H1 (cell line): ENCODE measurements at regions not wholly inside any gene's neighbourhood (a gene's known extent, or its start where the extent isn't known, plus 50 kb on each side); places are given as distances from the start of the nearest gene placed in this dataset.

ENCODE experiments used
- CTCF ChIA-PET: fragments of 300-600 bp; sonication (Branson Sonifier 250); formaldehyde crosslinking; loops from one replicate; lab custom pipeline; 2021; ENCODE audit not compliant: partially characterized antibody; lab: Charles Lee
- POLR2A ChIA-PET: fragments of 300-600 bp; sonication (Branson Sonifier 250); formaldehyde crosslinking; loops from one replicate; lab custom pipeline; 2021; ENCODE audit warnings: inconsistent platforms; ENCODE audit not compliant: partially characterized antibody; lab: Charles Lee
- DNase-seq, 2 experiments: peaks; one replicate each; pipeline versions ENCODE4 v3.0.0 to v3.0.0-alpha.2; 2010 to 2022; ENCODE audit warnings: low spot score in 2 of 2, low read depth in 1 of 2, mixed read lengths in 1 of 2
- FAIRE-seq: peaks from 2 replicates; lab custom pipeline; 2011; peaks lifted over from hg19 to GRCh38; lab: Jason Lieb, UNC
- H2AFZ ChIP-seq: 2 replicates; pipeline ENCODE4 v1.8.1; 2012; ENCODE audit warnings: low read length, inconsistent platforms
- H2AK5ac ChIP-seq: 2 replicates; pipeline ENCODE4 v1.6.1; 2013; ENCODE audit warnings: low read depth, low read length
- H2BK120ac ChIP-seq: replicated peaks from 2 replicates; pipeline ENCODE3; 2013; ENCODE audit warnings: low read depth, low read length, inconsistent platforms
- H2BK12ac ChIP-seq: 2 replicates; pipeline ENCODE4 v1.6.1; 2013; ENCODE audit warnings: low read depth, low read length
- H2BK15ac ChIP-seq: 2 replicates; pipeline ENCODE4 v1.6.1; 2013; ENCODE audit warnings: low read length
- H2BK20ac ChIP-seq: 2 replicates; pipeline ENCODE4 v1.6.1; 2013; ENCODE audit warnings: low read length
- H2BK5ac ChIP-seq: 2 replicates; pipeline ENCODE4 v1.6.1; 2013; ENCODE audit warnings: low read depth, low read length
- H3K14ac ChIP-seq: 2 replicates; pipeline ENCODE4 v1.6.1; 2013; ENCODE audit warnings: inconsistent platforms; ENCODE audit not compliant: insufficient read length
- H3K18ac ChIP-seq: 2 replicates; pipeline ENCODE4 v1.6.1; 2013; ENCODE audit warnings: low read length; ENCODE audit errors: extremely low read depth
- H3K23ac ChIP-seq: 2 replicates; pipeline ENCODE4 v1.6.1; 2013; ENCODE audit warnings: inconsistent platforms; ENCODE audit not compliant: insufficient read length
- H3K23me2 ChIP-seq: 2 replicates; pipeline ENCODE4 v1.6.1; 2013; ENCODE audit warnings: low read depth, low read length
- H3K27ac ChIP-seq: 2 replicates; pipeline ENCODE4 v1.6.1; 2011; ENCODE audit warnings: low read depth, low read length, inconsistent platforms
- H3K27me3 ChIP-seq, 4 experiments: replicated peaks in 1 of 4; 1 replicate in 1 of 4; 2 replicates in 3 of 4; pipeline versions ENCODE4 v1.6.1 to v1.8.1; 2011 to 2013; ENCODE audit warnings: low read length in 3 of 4, mild to moderate bottlenecking in 3 of 4, inconsistent platforms in 2 of 4, mixed read lengths in 2 of 4, moderate library complexity in 1 of 4; ENCODE audit not compliant: control insufficient read depth in 3 of 4, insufficient read depth in 3 of 4; ENCODE audit errors: extremely low read depth in 1 of 4
- H3K36me3 ChIP-seq, 4 experiments: 2 replicates each; pipeline versions ENCODE4 v1.6.1 to v1.8.1; 2011 to 2013; ENCODE audit warnings: mild to moderate bottlenecking in 4 of 4, low read length in 3 of 4, moderate library complexity in 2 of 4, control low read depth in 1 of 4, inconsistent platforms in 1 of 4; ENCODE audit not compliant: insufficient read depth in 4 of 4, control insufficient read depth in 2 of 4
- H3K4ac ChIP-seq: replicated peaks from 2 replicates; pipeline ENCODE3; 2013; ENCODE audit warnings: low read length, low read depth, mixed read lengths, inconsistent platforms; ENCODE audit not compliant: insufficient read length
- H3K4me1 ChIP-seq, 4 experiments: replicated peaks in 1 of 4; 1 replicate in 1 of 4; 2 replicates in 3 of 4; pipeline versions ENCODE4 v1.6.1 to v1.8.1; 2011 to 2013; ENCODE audit warnings: low read length in 3 of 4, inconsistent platforms in 2 of 4, mixed read lengths in 1 of 4; ENCODE audit not compliant: insufficient read depth in 4 of 4, control insufficient read depth in 3 of 4
- H3K4me2 ChIP-seq, 2 experiments: 2 replicates each; pipeline versions ENCODE4 v1.6.1 to v1.8.1; 2011 to 2013; ENCODE audit warnings: low read depth in 2 of 2, low read length in 2 of 2, control low read depth in 1 of 2, inconsistent platforms in 1 of 2, mild to moderate bottlenecking in 1 of 2; ENCODE audit not compliant: insufficient read depth in 1 of 2
- H3K4me3 ChIP-seq, 4 experiments: fragments of 200-600, 300-600 bp in 1 of 4; sonication (generic), shearing (Covaris generic), sonication (Bioruptor Twin) in 1 of 4; 2 replicates each; pipeline versions ENCODE4 v1.5.1 to v1.8.1; 2011 to 2016; ENCODE audit warnings: low read length in 4 of 4, low read depth in 3 of 4, control low read depth in 2 of 4, inconsistent platforms in 2 of 4, mild to moderate bottlenecking in 2 of 4, mixed read lengths in 1 of 4, moderate library complexity in 1 of 4; ENCODE audit not compliant: insufficient read depth in 2 of 4; ENCODE audit errors: extremely low read depth in 1 of 4
- H3K56ac ChIP-seq: replicated peaks from 2 replicates; pipeline ENCODE3; 2013; ENCODE audit warnings: low read depth, mild to moderate bottlenecking, mixed read lengths, low read length, inconsistent platforms; ENCODE audit not compliant: insufficient read length
- H3K79me1 ChIP-seq: 2 replicates; pipeline ENCODE4 v1.6.1; 2013; ENCODE audit warnings: low read depth, low read length, control low read depth
- H3K79me2 ChIP-seq, 2 experiments: 2 replicates each; pipeline versions ENCODE4 v1.6.1 to v1.8.1; 2012 to 2013; ENCODE audit warnings: low read length in 2 of 2, mild to moderate bottlenecking in 2 of 2, inconsistent platforms in 1 of 2; ENCODE audit not compliant: insufficient read depth in 2 of 2, control insufficient read depth in 1 of 2
- H3K9ac ChIP-seq, 4 experiments: replicated peaks in 1 of 4; 1 replicate in 1 of 4; 2 replicates in 3 of 4; pipeline versions ENCODE4 v1.6.1 to v1.8.1; 2011 to 2013; ENCODE audit warnings: low read depth in 3 of 4, low read length in 3 of 4, control low read depth in 2 of 4, mild to moderate bottlenecking in 2 of 4, moderate library complexity in 2 of 4, inconsistent platforms in 1 of 4; ENCODE audit errors: extremely low read depth in 1 of 4
- H3K9me3 ChIP-seq, 2 experiments: 2 replicates each; pipeline versions ENCODE4 v1.6.1 to v1.8.1; 2012 to 2013; ENCODE audit warnings: mild to moderate bottlenecking in 2 of 2, moderate library complexity in 2 of 2, control low read depth in 1 of 2, inconsistent platforms in 1 of 2, low read depth in 1 of 2, low read length in 1 of 2, mixed read lengths in 1 of 2; ENCODE audit not compliant: insufficient read depth in 2 of 2
- H4K20me1 ChIP-seq, 2 experiments: replicated peaks in 1 of 2; 2 replicates each; pipeline versions ENCODE3 to v1.8.1; 2011 to 2013; ENCODE audit warnings: inconsistent platforms in 2 of 2, low read length in 2 of 2, mild to moderate bottlenecking in 1 of 2; ENCODE audit not compliant: insufficient read depth in 2 of 2, control insufficient read depth in 1 of 2
- H4K5ac ChIP-seq: 2 replicates; pipeline ENCODE4 v1.6.1; 2013; ENCODE audit warnings: low read length, low read depth, mixed read lengths, inconsistent platforms; ENCODE audit not compliant: insufficient read length
- H4K8ac ChIP-seq: 2 replicates; pipeline ENCODE4 v1.8.0; 2013; ENCODE audit warnings: mild to moderate bottlenecking, moderate library complexity, low read length, inconsistent platforms; ENCODE audit not compliant: insufficient read depth; ENCODE audit errors: extremely low read depth
- H4K91ac ChIP-seq: replicated peaks from 2 replicates; pipeline ENCODE3; 2013; ENCODE audit warnings: low read length, mixed read lengths, inconsistent platforms; ENCODE audit not compliant: insufficient read length
- CEBPB ChIP-seq: IDR thresholded peaks from 2 replicates; pipeline ENCODE4 v1.6.1; 2012; ENCODE audit warnings: low read depth, low read length
- HDAC2 ChIP-seq, 2 experiments: fragments of 300-600 bp in 1 of 2; sonication (generic) in 1 of 2; IDR thresholded peaks; 2 replicates each; pipeline ENCODE4 v1.6.1; 2011 to 2012; ENCODE audit warnings: low read depth in 2 of 2, low read length in 2 of 2, mild to moderate bottlenecking in 2 of 2, moderate library complexity in 2 of 2, borderline replicate concordance in 1 of 2, inconsistent platforms in 1 of 2
- WGBS, 2 experiments: shearing (Covaris generic) in 1 of 2; methylation state at CpG; one replicate each; pipeline versions ENCODE4 v1.1.6 to v1.1.7; 2013 to 2015; ENCODE audit warnings: low lambda C conversion rate in 2 of 2, mixed read lengths in 2 of 2, inconsistent platforms in 1 of 2, low coverage in 1 of 2, missing lambda C conversion rate in 1 of 2; ENCODE audit not compliant: insufficient replicate concordance in 2 of 2, insufficient coverage in 1 of 2, insufficient read length in 1 of 2; ENCODE audit errors: extremely low coverage in 1 of 2, missing lambda C conversion rate in 1 of 2; 5-methylcytosine and 5-hydroxymethylcytosine counted together

DNA sequence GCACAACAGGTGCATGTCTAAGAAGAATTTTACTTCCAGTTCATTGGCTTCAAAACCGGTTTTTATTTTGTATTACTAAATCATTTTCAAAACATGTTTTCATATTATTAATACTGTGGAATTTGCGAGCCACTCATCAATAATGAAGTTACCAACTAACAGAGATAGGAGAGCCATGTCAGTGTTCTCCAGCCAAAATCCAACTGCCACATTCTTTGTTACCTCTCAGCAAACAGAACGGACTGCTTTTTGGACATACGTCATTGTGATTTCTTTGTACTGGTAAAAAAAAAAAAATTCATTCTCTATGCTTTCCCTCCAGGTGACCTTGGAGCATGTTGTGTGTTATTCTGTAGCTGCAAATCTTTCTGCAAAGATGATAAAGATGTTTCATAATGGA lies 414.2 kb upstream of the MMADHC start:
- Histone ChIP-seq H2BK15ac (no peak overlapping the region), H4K91ac (no peak overlapping the region), H2BK20ac (no peak overlapping the region), H2AK5ac (no peak overlapping the region), H3K4me1 (peaks cover 0 to 2% (median 0%) of the 10 kb centered on the region in 4 experiments; a peak in 1 of 7 replicates), H3K14ac (no peak overlapping the region), H2BK120ac (no peak overlapping the region), H2BK5ac (no peak overlapping the region), H3K27ac (no peak overlapping the region), H3K4ac (no peak overlapping the region), H2AFZ (no peak overlapping the region), H3K9me3 (no peaks in the 10 kb centered on the region), H3K4me2 (no peak overlapping the region), H3K23me2 (no peaks in the 10 kb centered on the region), H3K79me1 (no peaks in the 10 kb centered on the region), H3K18ac (no peak overlapping the region), H4K20me1 (no peaks in the 10 kb centered on the region), H4K5ac (no peak overlapping the region), H3K56ac (no peak overlapping the region), H3K79me2 (no peaks in the 10 kb centered on the region), H3K36me3 (no peaks in the 10 kb centered on the region; a peak in 1 of 8 replicates), H3K27me3 (no peaks in the 10 kb centered on the region), H3K9ac (no peak overlapping the region), H3K23ac (no peak overlapping the region), H4K8ac (no peak overlapping the region), H3K4me3 (no peak overlapping the region), H2BK12ac (no peak overlapping the region)
- FAIRE-seq, result no peak
- ChIA-PET POLR2A (no interaction called here), CTCF (no interaction called here)
- TF ChIP-seq HDAC2 (IDR thresholded peaks at IDR 0.05; ENCODE audit: borderline replicate concordance in 1 of 2, low read depth in 2 of 2, low read length in 2 of 2), result no peak
- no peak for TF ChIP-seq CEBPB
- DNase-seq, result no peak
- WGBS, 2 experiments, result 84% methylated on average over 4 of the region's 4 CpGs; no CpG with 5 or more reads in 1 of the 2 experiments
